ENCODE measurements at regions not wholly inside any gene's neighbourhood (a gene's known extent, or its start where the extent isn't known, plus 50 kb on each side); places are given as distances from the start of the nearest gene placed in this dataset.

DNA sequence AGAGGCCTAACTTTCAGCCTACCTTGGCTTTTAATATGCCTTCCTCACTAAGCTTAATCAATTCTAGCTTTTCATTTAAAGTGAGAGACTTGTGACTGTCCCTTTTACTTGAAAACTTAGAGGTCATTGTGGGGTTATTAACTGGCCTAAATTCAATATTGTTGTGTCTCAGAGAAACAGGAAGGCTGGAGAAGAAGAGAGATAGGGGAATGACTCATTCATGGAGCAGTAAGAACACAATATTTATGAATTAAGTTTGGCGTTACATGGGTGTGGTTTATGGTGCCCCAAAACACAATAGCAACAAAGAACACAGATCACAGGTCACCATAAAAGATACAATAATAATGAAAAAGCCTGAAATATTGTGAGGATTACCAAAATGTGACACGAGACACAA is 612.1 kb downstream of the TBC1D4 start:
- TF ChIP-seq EZH2phosphoT487 (IDR thresholded peaks at IDR 0.05; ENCODE audit: low read depth, severe bottlenecking, unreplicated experiment) (no peak), EZH2 (IDR thresholded peaks at IDR 0.05; ENCODE audit: borderline replicate concordance) (no peak)
- TF ChIP-seq, protein P1, sequence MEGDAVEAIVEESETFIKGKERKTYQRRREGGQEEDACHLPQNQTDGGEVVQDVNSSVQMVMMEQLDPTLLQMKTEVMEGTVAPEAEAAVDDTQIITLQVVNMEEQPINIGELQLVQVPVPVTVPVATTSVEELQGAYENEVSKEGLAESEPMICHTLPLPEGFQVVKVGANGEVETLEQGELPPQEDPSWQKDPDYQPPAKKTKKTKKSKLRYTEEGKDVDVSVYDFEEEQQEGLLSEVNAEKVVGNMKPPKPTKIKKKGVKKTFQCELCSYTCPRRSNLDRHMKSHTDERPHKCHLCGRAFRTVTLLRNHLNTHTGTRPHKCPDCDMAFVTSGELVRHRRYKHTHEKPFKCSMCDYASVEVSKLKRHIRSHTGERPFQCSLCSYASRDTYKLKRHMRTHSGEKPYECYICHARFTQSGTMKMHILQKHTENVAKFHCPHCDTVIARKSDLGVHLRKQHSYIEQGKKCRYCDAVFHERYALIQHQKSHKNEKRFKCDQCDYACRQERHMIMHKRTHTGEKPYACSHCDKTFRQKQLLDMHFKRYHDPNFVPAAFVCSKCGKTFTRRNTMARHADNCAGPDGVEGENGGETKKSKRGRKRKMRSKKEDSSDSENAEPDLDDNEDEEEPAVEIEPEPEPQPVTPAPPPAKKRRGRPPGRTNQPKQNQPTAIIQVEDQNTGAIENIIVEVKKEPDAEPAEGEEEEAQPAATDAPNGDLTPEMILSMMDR (IDR thresholded peaks at IDR 0.05; ENCODE audit: poor library complexity), result no peak
- no peaks in the 10 kb centered on the region for H3K27me3 ChIP-seq
- no peak overlapping the region for H3K4me3 ChIP-seq
- no peaks in the 10 kb centered on the region for H4K20me1 ChIP-seq (ENCODE audit: insufficient read depth, poor library complexity, severe bottlenecking)
- no peaks in the 10 kb centered on the region for H3K9me3 ChIP-seq (ENCODE audit: low read depth)
- no peaks in the 10 kb centered on the region for H3K79me2 ChIP-seq
- no peaks in the 10 kb centered on the region for H3K36me3 ChIP-seq (replicated peaks; ENCODE audit: insufficient read depth, low read depth)
- no peaks in the 10 kb centered on the region for H3K9me2 ChIP-seq (replicated peaks; ENCODE audit: insufficient read depth)
- no peak for DNase-seq (ENCODE audit: low spot score)
- H3K4me1 ChIP-seq (ENCODE audit: insufficient read depth), result no peaks in the 10 kb centered on the region
- no peak overlapping the region for H2AFZ ChIP-seq
- no peak overlapping the region for H3K27ac ChIP-seq
- H3K4me2 ChIP-seq, result no peak overlapping the region
- 89% methylated on average over 2 of the region's 2 CpGs for WGBS (ENCODE audit: low lambda C conversion rate, missing lambda C conversion rate)

DNA sequence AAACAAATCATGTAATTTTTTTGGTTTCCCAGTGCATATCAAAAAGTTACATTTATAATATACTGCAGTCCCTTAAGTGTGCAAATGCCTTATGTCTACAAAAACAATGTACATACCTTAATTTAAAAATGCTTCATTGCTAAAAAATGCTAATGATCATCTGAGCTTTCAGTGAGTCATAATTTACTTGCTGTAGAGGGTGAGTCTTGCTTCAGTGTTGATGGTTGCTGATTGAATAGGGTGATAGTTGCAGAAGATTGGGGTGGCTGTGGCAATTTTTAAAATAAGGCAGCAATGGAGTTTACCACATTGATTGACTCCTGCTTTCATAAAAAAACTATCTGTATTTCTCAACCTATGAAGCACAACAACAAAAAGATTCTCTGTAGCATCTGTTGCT is 613.9 kb downstream of the TBC1D4 start:
- H3K27ac ChIP-seq, result no peak overlapping the region
- no peak for TF ChIP-seq EZH2 (IDR thresholded peaks at IDR 0.05; ENCODE audit: borderline replicate concordance)
- TF ChIP-seq, protein P1 (IDR thresholded peaks at IDR 0.05; ENCODE audit: poor library complexity), result no peak
- TF ChIP-seq EZH2phosphoT487 (IDR thresholded peaks at IDR 0.05; ENCODE audit: low read depth, severe bottlenecking, unreplicated experiment), result no peak
- H3K36me3 ChIP-seq (replicated peaks; ENCODE audit: insufficient read depth, low read depth), result no peaks in the 10 kb centered on the region
- no peaks in the 10 kb centered on the region for H3K9me2 ChIP-seq (replicated peaks; ENCODE audit: insufficient read depth)
- no peaks in the 10 kb centered on the region for H3K9me3 ChIP-seq (ENCODE audit: low read depth)
- H3K4me1 ChIP-seq (ENCODE audit: insufficient read depth), result no peaks in the 10 kb centered on the region
- no peak overlapping the region for H3K4me3 ChIP-seq
- no peak for DNase-seq (ENCODE audit: low spot score)
- H2AFZ ChIP-seq, result no peak overlapping the region
- H3K79me2 ChIP-seq, result no peaks in the 10 kb centered on the region
- no peaks in the 10 kb centered on the region for H3K27me3 ChIP-seq
- no peak overlapping the region for H3K4me2 ChIP-seq
- H4K20me1 ChIP-seq (ENCODE audit: insufficient read depth, poor library complexity, severe bottlenecking), result no peaks in the 10 kb centered on the region

DNA sequence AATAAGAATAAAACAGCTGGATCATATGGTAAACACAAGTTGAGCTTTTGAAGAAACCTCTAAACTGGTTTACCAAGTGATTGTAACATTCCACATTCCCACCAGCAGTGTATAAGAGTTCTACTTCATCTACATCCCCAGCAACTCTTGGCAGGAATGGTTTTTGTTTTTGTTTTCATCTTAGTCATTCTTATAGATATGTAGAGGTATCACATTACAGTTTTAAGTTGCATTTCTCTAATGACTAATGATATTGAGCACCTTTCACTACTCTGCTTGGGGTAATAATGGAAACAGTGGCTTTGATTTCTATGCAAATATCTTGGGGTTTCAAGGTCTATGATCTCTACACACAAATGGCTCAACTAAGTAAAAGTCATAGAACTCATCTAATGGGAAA is 614.5 kb downstream of the TBC1D4 start:
- H4K20me1 ChIP-seq (ENCODE audit: insufficient read depth, poor library complexity, severe bottlenecking), result no peaks in the 10 kb centered on the region
- TF ChIP-seq EZH2 (IDR thresholded peaks at IDR 0.05; ENCODE audit: borderline replicate concordance), result no peak
- TF ChIP-seq EZH2phosphoT487 (IDR thresholded peaks at IDR 0.05; ENCODE audit: low read depth, severe bottlenecking, unreplicated experiment), result no peak
- no peaks in the 10 kb centered on the region for H3K4me1 ChIP-seq (ENCODE audit: insufficient read depth)

DNA sequence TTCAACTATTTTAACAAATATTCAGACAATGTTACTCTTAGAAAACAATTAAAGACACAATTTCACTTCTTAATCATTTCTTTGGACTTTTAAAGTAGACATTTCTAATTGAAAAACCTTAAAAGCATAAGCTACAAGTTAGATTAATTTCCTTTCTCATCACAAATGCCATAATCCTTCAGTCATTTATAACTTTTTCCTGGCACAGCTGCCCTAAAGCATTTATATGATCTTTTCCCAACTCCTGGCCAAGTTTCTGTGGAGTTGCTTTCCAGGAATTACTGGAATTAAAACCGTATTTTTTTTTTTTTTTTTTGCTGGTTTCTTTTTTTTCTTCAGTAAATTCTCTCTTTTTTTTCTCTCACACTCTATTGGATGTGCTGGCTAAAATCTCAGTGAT is 615.9 kb downstream of the TBC1D4 start:
- Histone ChIP-seq H4K20me1 (ENCODE audit: insufficient read depth, poor library complexity, severe bottlenecking) (no peaks in the 10 kb centered on the region), H3K9me3 (ENCODE audit: low read depth) (no peaks in the 10 kb centered on the region), H3K79me2 (no peaks in the 10 kb centered on the region), H3K36me3 (replicated peaks; ENCODE audit: insufficient read depth, low read depth) (no peaks in the 10 kb centered on the region), H3K4me3 (no peak overlapping the region), H3K4me2 (no peak overlapping the region), H3K4me1 (ENCODE audit: insufficient read depth) (no peaks in the 10 kb centered on the region), H2AFZ (no peak overlapping the region), H3K27ac (no peak overlapping the region), H3K27me3 (no peaks in the 10 kb centered on the region), H3K9me2 (replicated peaks; ENCODE audit: insufficient read depth) (no peaks in the 10 kb centered on the region)
- no peak for DNase-seq (ENCODE audit: low spot score)
- TF ChIP-seq EZH2 (IDR thresholded peaks at IDR 0.05; ENCODE audit: borderline replicate concordance), result no peak
- TF ChIP-seq EZH2phosphoT487 (IDR thresholded peaks at IDR 0.05; ENCODE audit: low read depth, severe bottlenecking, unreplicated experiment), result no peak
- TF ChIP-seq, protein P1 (IDR thresholded peaks at IDR 0.05; ENCODE audit: poor library complexity), result no peak
- 46% methylated on average over 1 of the region's 1 CpG for WGBS (ENCODE audit: low lambda C conversion rate, missing lambda C conversion rate)

More for the DNA sequence above, 614.5 kb downstream of the TBC1D4 start:
- Histone ChIP-seq H3K79me2 (no peaks in the 10 kb centered on the region), H3K9me2 (replicated peaks; ENCODE audit: insufficient read depth) (no peaks in the 10 kb centered on the region), H3K4me2 (no peak overlapping the region), H3K27me3 (no peaks in the 10 kb centered on the region), H2AFZ (no peak overlapping the region), H3K36me3 (replicated peaks; ENCODE audit: insufficient read depth, low read depth) (no peaks in the 10 kb centered on the region), H3K9me3 (ENCODE audit: low read depth) (no peaks in the 10 kb centered on the region), H3K4me3 (no peak overlapping the region), H3K27ac (no peak overlapping the region)
- DNase-seq (ENCODE audit: low spot score), result no peak
